ENCODE measurements at regions not wholly inside any gene's neighbourhood (a gene's known extent, or its start where the extent isn't known, plus 50 kb on each side); places are given as distances from the start of the nearest gene placed in this dataset.
"Not testable (repeated sequence)": the region's sequence is repeated elsewhere in the genome, so short reads cannot be mapped to it uniquely, and the experiment has no call there.

- POLR2A ChIA-PET, result interaction anchor here (1.0 kb wide), 2 partner anchors 19 to 20 kb away, joined by 3 read pairs; no protein-coding TSS in a partner anchor
Observed at GRCh38 chr14:89701211-89702043, 253.1 kb downstream of the EFCAB11 start.

GRCh38 chr14:89700801-89701200, 253.7 kb downstream of the EFCAB11 start:
- CTCF ChIA-PET, result interaction anchor here (0.6 to 1.1 kb wide), 3 partner anchors 50 to 280 kb away, joined by 3 to 4 read pairs (median 3); no protein-coding TSS in a partner anchor

More at GRCh38 chr14:89701211-89702043, 253.1 kb downstream of the EFCAB11 start:
- CTCF ChIA-PET, result interaction anchor here (0.6 to 1.1 kb wide), 2 partner anchors 49 to 280 kb away, joined by 3 read pairs; no protein-coding TSS in a partner anchor

GRCh38 chr14:89699071-89699470, 255.5 kb downstream of the EFCAB11 start:
- ChIA-PET POLR2A (no interaction called here), CTCF (no interaction called here)

More at GRCh38 chr14:89700801-89701200, 253.7 kb downstream of the EFCAB11 start:
- POLR2A ChIA-PET, result interaction anchor here (1.0 kb wide), 1 partner anchor 20 kb away, joined by 3 read pairs; no protein-coding TSS in a partner anchor

- CTCF ChIA-PET, result no interaction called here
- POLR2A ChIA-PET, result no interaction called here
Observed at GRCh38 chr14:89697281-89698060, 257.1 kb downstream of the EFCAB11 start.

- POLR2A ChIA-PET, result no interaction called here
- CTCF ChIA-PET, result no interaction called here
Observed at GRCh38 chr14:89695846-89696245, 258.7 kb downstream of the EFCAB11 start.

- POLR2A ChIA-PET, result no interaction called here
- CTCF ChIA-PET, result no interaction called here
Observed at GRCh38 chr14:89690139-89690538, 264.4 kb downstream of the EFCAB11 start.

GRCh38 chr14:89689711-89690110, 264.8 kb downstream of the EFCAB11 start:
- CTCF ChIA-PET, POLR2A ChIA-PET: not testable (repeated sequence)

- POLR2A ChIA-PET, result no interaction called here
Observed at GRCh38 chr14:89688507-89689211, 265.9 kb downstream of the EFCAB11 start.

GRCh38 chr14:89687129-89687528, 267.4 kb downstream of the EFCAB11 start:
- CTCF ChIA-PET, POLR2A ChIA-PET: not testable (repeated sequence)

More at GRCh38 chr14:89688507-89689211, 265.9 kb downstream of the EFCAB11 start:
- CTCF ChIA-PET, result no interaction called here

GRCh38 chr14:89684139-89684538, 267.1 kb upstream of the FOXN3 start:
- ChIA-PET POLR2A (no interaction called here), CTCF (no interaction called here)

- ChIA-PET CTCF (interaction anchor here (1.4 to 1.5 kb wide), 2 partner anchors 40 to 86 kb away, joined by 3 to 4 read pairs; no protein-coding TSS in a partner anchor), POLR2A (interaction anchor here (0.9 to 1.1 kb wide), 2 partner anchors 40 kb away, joined by 3 read pairs; no protein-coding TSS in a partner anchor)
Observed at GRCh38 chr14:89681086-89682018, 264.3 kb upstream of the FOXN3 start.

- CTCF ChIA-PET, result interaction anchor here (0.6 to 0.7 kb wide), 2 partner anchors 44 to 56 kb away, joined by 3 to 4 read pairs; no protein-coding TSS in a partner anchor
- POLR2A ChIA-PET, result interaction anchor here (0.6 to 1.1 kb wide), 2 partner anchors 9 to 38 kb away, joined by 3 to 4 read pairs; no protein-coding TSS in a partner anchor
Observed at GRCh38 chr14:89680156-89680555, 263.1 kb upstream of the FOXN3 start.

- POLR2A ChIA-PET, result no interaction called here
- CTCF ChIA-PET, result no interaction called here
Observed at GRCh38 chr14:89678768-89679167, 261.7 kb upstream of the FOXN3 start.

GRCh38 chr14:89675590-89675989, 258.6 kb upstream of the FOXN3 start:
- POLR2A ChIA-PET, result no interaction called here
- CTCF ChIA-PET, result interaction anchor here (0.6 kb wide), 1 partner anchor 177 kb away, joined by 5 read pairs; no protein-coding TSS in a partner anchor

- POLR2A ChIA-PET, result no interaction called here
- CTCF ChIA-PET, result interaction anchor here (0.6 kb wide), 1 partner anchor 177 kb away, joined by 5 read pairs; no protein-coding TSS in a partner anchor
Observed at GRCh38 chr14:89674936-89675335, 257.9 kb upstream of the FOXN3 start.

GRCh38 chr14:89674240-89674639, 257.2 kb upstream of the FOXN3 start:
- CTCF ChIA-PET, result no interaction called here
- POLR2A ChIA-PET, result no interaction called here

GRCh38 chr14:89673512-89674225, 256.6 kb upstream of the FOXN3 start:
- CTCF ChIA-PET, result interaction anchor here (0.7 kb wide), 1 partner anchor 16 kb away, joined by 4 read pairs; no protein-coding TSS in a partner anchor
- POLR2A ChIA-PET, result no interaction called here

Measured in activated CD8-positive, alpha-beta memory T cell treated with anti-CD3 and anti-CD28 coated beads for 36 hours (primary cell).